ENCODE measurements at regions not wholly inside any gene's neighbourhood (a gene's known extent, or its start where the extent isn't known, plus 50 kb on each side); places are given as distances from the start of the nearest gene placed in this dataset.

GRCh38 chrX:7789200-7789599 is 53.8 kb upstream of the VCX start:
- intact Hi-C loops (cut with micrococcal nuclease; ENCODE audit: unreplicated experiment) = no loop called here
- Histone ChIP-seq H3K36me3 (ENCODE audit: low read depth) (no peaks in the 10 kb centered on the region), H3K4me2 (no peak overlapping the region), H3K27ac (no peak overlapping the region), H3K4me1 (replicated peaks; ENCODE audit: insufficient read depth) (no peaks in the 10 kb centered on the region), H3K9me3 (ENCODE audit: insufficient read depth, low read depth) (no peaks in the 10 kb centered on the region), H3K9me2 (ENCODE audit: insufficient read depth) (no peaks in the 10 kb centered on the region), H4K20me1 (ENCODE audit: insufficient read depth) (no peaks in the 10 kb centered on the region), H3K79me2 (ENCODE audit: low read depth) (no peaks in the 10 kb centered on the region), H2AFZ (no peak overlapping the region), H3F3A (ENCODE audit: insufficient read depth, low read depth) (no peaks in the 10 kb centered on the region), H3K4me3 (no peak overlapping the region), H3K27me3 (ENCODE audit: insufficient read depth, low read depth) (no peaks in the 10 kb centered on the region)
- no peak for DNase-seq
- CTCF ChIA-PET = no interaction called here
- TF ChIP-seq EZH2 (IDR thresholded peaks at IDR 0.05; ENCODE audit: low read depth) = no peak
- TF ChIP-seq CTCF (conservative IDR thresholded peaks at IDR 0.05) = no peak
- BruUV-seq (replicated peaks) = no TSS peak
- POLR2A ChIA-PET (ENCODE audit: unreplicated experiment) = no interaction called here

GRCh38 chrX:7788334-7788733 is 54.6 kb upstream of the VCX start:
- no peaks in the 10 kb centered on the region for H4K20me1 ChIP-seq (ENCODE audit: insufficient read depth)
- H3F3A ChIP-seq (ENCODE audit: insufficient read depth, low read depth) = no peaks in the 10 kb centered on the region
- H2AFZ ChIP-seq = no peak overlapping the region
- no peaks in the 10 kb centered on the region for H3K27me3 ChIP-seq (ENCODE audit: insufficient read depth, low read depth)
- ChIA-PET CTCF (no interaction called here), POLR2A (ENCODE audit: unreplicated experiment) (no interaction called here)
- DNase-seq = no peak
- H3K4me2 ChIP-seq = no peak overlapping the region
- no peaks in the 10 kb centered on the region for H3K79me2 ChIP-seq (ENCODE audit: low read depth)
- no peak overlapping the region for H3K27ac ChIP-seq
- no peak for TF ChIP-seq EZH2 (IDR thresholded peaks at IDR 0.05; ENCODE audit: low read depth)
- no peak for TF ChIP-seq CTCF (conservative IDR thresholded peaks at IDR 0.05)
- H3K36me3 ChIP-seq (ENCODE audit: low read depth) = no peaks in the 10 kb centered on the region
- H3K9me2 ChIP-seq (ENCODE audit: insufficient read depth) = no peaks in the 10 kb centered on the region
- no TSS peak for BruUV-seq (replicated peaks)
- intact Hi-C loops (cut with micrococcal nuclease; ENCODE audit: unreplicated experiment) = no loop called here
- H3K4me3 ChIP-seq = no peak overlapping the region
- H3K9me3 ChIP-seq (ENCODE audit: insufficient read depth, low read depth) = no peaks in the 10 kb centered on the region
- no peaks in the 10 kb centered on the region for H3K4me1 ChIP-seq (replicated peaks; ENCODE audit: insufficient read depth)

GRCh38 chrX:7787714-7788113 is 55.3 kb upstream of the VCX start:
- H3K27me3 ChIP-seq (ENCODE audit: insufficient read depth, low read depth) = no peaks in the 10 kb centered on the region
- no peak overlapping the region for H3K27ac ChIP-seq
- no peak overlapping the region for H3K4me2 ChIP-seq
- intact Hi-C loops (cut with micrococcal nuclease; ENCODE audit: unreplicated experiment) = no loop called here
- no peaks in the 10 kb centered on the region for H4K20me1 ChIP-seq (ENCODE audit: insufficient read depth)
- TF ChIP-seq CTCF (conservative IDR thresholded peaks at IDR 0.05) (no peak), EZH2 (IDR thresholded peaks at IDR 0.05; ENCODE audit: low read depth) (no peak)
- no peaks in the 10 kb centered on the region for H3K9me3 ChIP-seq (ENCODE audit: insufficient read depth, low read depth)
- no peaks in the 10 kb centered on the region for H3K9me2 ChIP-seq (ENCODE audit: insufficient read depth)
- H3F3A ChIP-seq (ENCODE audit: insufficient read depth, low read depth) = no peaks in the 10 kb centered on the region
- H3K4me1 ChIP-seq (replicated peaks; ENCODE audit: insufficient read depth) = no peaks in the 10 kb centered on the region
- H3K79me2 ChIP-seq (ENCODE audit: low read depth) = no peaks in the 10 kb centered on the region
- no TSS peak for BruUV-seq (replicated peaks)
- H3K36me3 ChIP-seq (ENCODE audit: low read depth) = no peaks in the 10 kb centered on the region
- CTCF ChIA-PET = no interaction called here
- no peak overlapping the region for H2AFZ ChIP-seq
- POLR2A ChIA-PET (ENCODE audit: unreplicated experiment) = no interaction called here
- no peak overlapping the region for H3K4me3 ChIP-seq
- no peak for DNase-seq
